ENCODE measurements at regions not wholly inside any gene's neighbourhood (a gene's known extent, or its start where the extent isn't known, plus 50 kb on each side); places are given as distances from the start of the nearest gene placed in this dataset.

- no peaks in the 10 kb centered on the region for H3K36me3 ChIP-seq
- ATAC-seq (no peak), DNase-seq (no peak)
- H3K4me3 ChIP-seq: no peak overlapping the region
- intact Hi-C loops (cut with DNase I): no loop called here
- H3K9me3 ChIP-seq: no peaks in the 10 kb centered on the region
- no peak for TF ChIP-seq CTCF (IDR thresholded peaks at IDR 0.05)
- H3K4me1 ChIP-seq: no peaks in the 10 kb centered on the region
- H3K27me3 ChIP-seq: no peaks in the 10 kb centered on the region
- H3K27ac ChIP-seq: no peak overlapping the region
These were observed 992.2 kb upstream of the ACVR2A start for GRCh38 chr2:146852661-146853060.

- H3K36me3 ChIP-seq: no peaks in the 10 kb centered on the region
- ATAC-seq: peak; percentile 95
- H3K4me1 ChIP-seq: no peaks in the 10 kb centered on the region
- no peak for TF ChIP-seq CTCF (IDR thresholded peaks at IDR 0.05)
- intact Hi-C loops (cut with DNase I): no loop called here
- DNase-seq: peak in 1 of 4 donors; percentile 33
- H3K9me3 ChIP-seq: no peaks in the 10 kb centered on the region
- no peaks in the 10 kb centered on the region for H3K27me3 ChIP-seq
- H3K4me3 ChIP-seq: no peak overlapping the region
- no peak overlapping the region for H3K27ac ChIP-seq
These were observed 994.1 kb upstream of the ACVR2A start for GRCh38 chr2:146850746-146851145.

GRCh38 chr2:146847846-146848245, 997.0 kb upstream of the ACVR2A start:
- intact Hi-C loops (cut with DNase I): no loop called here
- no peak for DNase-seq
- H3K9me3 ChIP-seq: no peaks in the 10 kb centered on the region
- H3K36me3 ChIP-seq: no peaks in the 10 kb centered on the region
- H3K27ac ChIP-seq: no peak overlapping the region
- no peak overlapping the region for H3K4me3 ChIP-seq
- no peaks in the 10 kb centered on the region for H3K27me3 ChIP-seq
- no peak for ATAC-seq
- no peak for TF ChIP-seq CTCF (IDR thresholded peaks at IDR 0.05)
- no peaks in the 10 kb centered on the region for H3K4me1 ChIP-seq

DNA sequence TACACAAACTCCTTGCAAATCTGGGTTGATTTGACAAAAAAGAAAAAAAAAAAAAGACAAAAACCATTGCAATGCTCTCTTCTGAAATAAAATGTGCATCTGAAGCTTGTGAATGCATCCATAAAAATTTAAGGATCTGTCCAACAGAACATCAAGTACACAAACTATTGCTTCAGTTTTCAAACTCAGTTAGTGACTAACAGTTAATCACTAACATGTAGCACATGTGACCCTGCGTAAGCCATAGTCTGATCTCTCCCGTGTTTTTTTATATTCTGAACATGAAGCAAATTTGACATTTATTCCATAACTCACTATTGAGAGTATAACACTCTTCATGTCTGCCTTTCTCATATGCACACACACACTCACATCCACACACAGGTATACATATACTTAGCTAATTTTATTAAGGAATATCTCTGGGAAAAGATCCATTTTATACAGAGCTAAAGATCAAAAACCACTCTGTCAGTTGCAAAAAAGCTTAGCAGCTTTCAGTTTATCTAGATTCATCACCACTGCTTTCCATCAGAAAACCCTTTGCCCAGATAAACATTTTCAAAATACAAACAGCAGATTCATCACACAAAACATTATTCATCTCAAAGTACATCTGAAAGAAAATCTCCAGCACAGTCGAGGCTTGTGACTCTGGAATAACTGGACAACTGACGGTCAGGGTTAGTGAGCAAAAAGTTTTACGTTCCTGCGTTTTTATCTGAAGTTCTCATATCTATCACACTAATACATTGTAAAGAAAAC, 1000.4 kb upstream of the ACVR2A start:
- DNase-seq (no peak), ATAC-seq (no peak)
- Histone ChIP-seq H3K27me3 (no peaks in the 10 kb centered on the region), H3K4me1 (no peaks in the 10 kb centered on the region), H3K4me3 (no peak overlapping the region), H3K9me3 (no peaks in the 10 kb centered on the region), H3K27ac (no peak overlapping the region), H3K36me3 (no peaks in the 10 kb centered on the region)
- intact Hi-C loops (cut with DNase I): no loop called here
- TF ChIP-seq CTCF (IDR thresholded peaks at IDR 0.05): no peak

DNA sequence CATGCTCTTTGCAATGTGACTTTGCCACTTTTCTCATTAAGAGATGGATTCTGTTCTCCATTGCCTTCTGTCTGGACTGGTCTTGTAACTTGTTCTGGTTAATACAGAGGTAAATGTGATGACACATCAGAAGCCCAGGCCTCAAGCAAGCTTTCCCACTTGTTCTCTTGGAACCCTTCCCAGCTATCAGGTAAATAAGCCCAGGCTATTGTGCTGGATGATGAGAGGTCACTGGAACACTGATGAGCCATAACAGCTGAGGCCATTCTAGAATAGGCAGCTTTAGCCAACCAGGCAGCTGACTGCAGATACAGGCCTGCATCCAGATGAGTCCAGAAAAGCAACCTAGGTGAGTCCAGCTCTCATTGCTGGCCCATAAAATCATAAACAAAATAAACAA, 1007.0 kb upstream of the ACVR2A start:
- H3K4me1 ChIP-seq: no peaks in the 10 kb centered on the region
- DNase-seq (no peak), ATAC-seq (peak; percentile 44)
- intact Hi-C loops (cut with DNase I): no loop called here
- H3K27me3 ChIP-seq: no peaks in the 10 kb centered on the region
- H3K36me3 ChIP-seq: no peaks in the 10 kb centered on the region
- H3K4me3 ChIP-seq: no peak overlapping the region
- no peaks in the 10 kb centered on the region for H3K9me3 ChIP-seq
- TF ChIP-seq CTCF (IDR thresholded peaks at IDR 0.05): no peak
- no peak overlapping the region for H3K27ac ChIP-seq

Measured in left lung (tissue), 4 donors.